H7 (cell line): ENCODE measurements at regions not wholly inside any gene's neighbourhood (a gene's known extent, or its start where the extent isn't known, plus 50 kb on each side); places are given as distances from the start of the nearest gene placed in this dataset.

Source experiments
- DNase-seq: peaks from one replicate; pipeline ENCODE4 v3.0.0; 2012
- H3K27me3 ChIP-seq: 2 replicates; pipeline ENCODE4 v1.6.0; 2011; ENCODE audit warnings: mild to moderate bottlenecking, low read length; ENCODE audit not compliant: control insufficient read depth, insufficient read depth
- H3K36me3 ChIP-seq: replicated peaks from 2 replicates; pipeline ENCODE4 v1.5.1; 2011; ENCODE audit warnings: low read length; ENCODE audit not compliant: control insufficient read depth, insufficient read depth
- H3K4me3 ChIP-seq: 2 replicates; pipeline ENCODE4 v1.5.1; 2011; ENCODE audit warnings: low read depth, mild to moderate bottlenecking, control low read depth, low read length, moderate library complexity; ENCODE audit not compliant: insufficient read depth

DNA sequence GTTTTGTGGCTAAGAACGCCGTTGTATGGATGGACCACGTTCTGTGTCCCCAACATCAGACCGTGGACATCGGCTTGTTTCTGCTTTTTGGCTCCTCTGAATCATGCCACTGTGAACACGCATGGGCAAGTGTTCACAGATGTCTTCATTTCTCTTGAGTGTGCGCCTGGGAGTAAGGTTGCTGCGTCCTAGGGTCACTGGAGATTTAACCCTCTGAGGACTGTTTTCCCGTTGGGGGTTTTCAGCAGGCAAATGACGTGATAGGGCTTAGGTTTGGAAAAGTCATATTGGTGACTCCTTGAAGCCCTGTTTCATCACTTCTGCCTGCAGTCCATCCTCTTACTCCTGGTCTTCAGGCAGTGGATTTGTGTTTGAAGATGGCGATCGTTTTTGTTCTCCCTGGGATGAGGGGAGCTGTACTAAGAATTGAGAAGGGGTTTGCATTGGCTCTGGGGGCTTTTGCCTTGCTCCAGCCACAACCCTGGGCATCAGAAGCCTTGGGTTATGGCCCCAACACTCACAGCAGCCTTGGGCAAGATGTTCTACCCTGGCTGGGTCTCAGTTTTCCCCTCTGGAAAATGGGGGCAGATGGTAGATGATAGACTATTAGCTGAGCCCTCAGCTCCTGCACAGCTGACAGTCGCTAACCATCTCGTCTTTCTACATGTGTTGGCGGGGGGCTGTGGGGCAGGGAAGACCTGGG is 67.2 kb upstream of the CIBAR2 start:
- Histone ChIP-seq H3K4me3 (no peak overlapping the region), H3K27me3 (no peaks in the 10 kb centered on the region), H3K36me3 (peaks cover 3% of the 10 kb centered on the region; the same call in 1 of the 2 replicates)
- no peak for DNase-seq

DNA sequence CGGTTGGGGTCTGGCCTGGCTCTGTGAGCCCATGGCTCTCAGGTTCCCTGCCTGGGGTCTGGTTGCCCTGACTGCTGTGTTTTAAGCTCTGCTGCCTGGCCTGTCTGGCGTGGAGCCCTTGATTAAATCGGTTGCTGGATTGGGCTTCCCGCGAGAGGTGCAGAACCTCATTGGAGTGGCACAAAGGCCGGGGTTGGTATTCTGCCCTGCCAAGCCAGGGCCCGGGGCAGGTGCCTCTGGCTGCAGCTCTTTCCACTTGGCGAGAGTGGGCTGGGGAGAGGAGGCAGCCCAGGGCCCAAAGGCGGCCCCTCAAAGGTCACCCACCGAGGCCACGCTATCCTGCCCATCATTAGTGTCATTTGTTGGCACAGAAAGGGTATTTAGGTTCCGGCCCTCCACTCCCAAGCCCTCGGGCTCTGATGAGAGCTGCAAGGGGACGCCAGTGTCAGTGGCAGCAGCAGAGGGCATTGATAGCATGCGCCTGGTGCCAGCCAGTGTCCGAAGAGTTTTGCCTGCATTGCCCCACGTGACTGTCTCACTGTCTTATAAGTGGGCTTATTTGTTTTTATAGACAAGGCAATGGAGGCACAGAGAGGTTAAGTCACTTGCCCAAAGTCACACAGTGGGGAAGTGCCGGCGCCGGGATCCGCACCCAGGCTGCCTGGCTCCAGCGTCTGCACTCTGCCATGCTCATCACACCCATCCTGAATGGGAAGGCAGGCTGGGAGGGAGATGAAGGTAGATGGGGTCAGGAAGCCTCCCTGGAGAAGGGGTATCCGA is 68.0 kb upstream of the CIBAR2 start:
- DNase-seq, result no peak
- no peak overlapping the region for H3K4me3 ChIP-seq
- no peaks in the 10 kb centered on the region for H3K27me3 ChIP-seq
- H3K36me3 ChIP-seq, result peaks cover 5% of the 10 kb centered on the region

DNA sequence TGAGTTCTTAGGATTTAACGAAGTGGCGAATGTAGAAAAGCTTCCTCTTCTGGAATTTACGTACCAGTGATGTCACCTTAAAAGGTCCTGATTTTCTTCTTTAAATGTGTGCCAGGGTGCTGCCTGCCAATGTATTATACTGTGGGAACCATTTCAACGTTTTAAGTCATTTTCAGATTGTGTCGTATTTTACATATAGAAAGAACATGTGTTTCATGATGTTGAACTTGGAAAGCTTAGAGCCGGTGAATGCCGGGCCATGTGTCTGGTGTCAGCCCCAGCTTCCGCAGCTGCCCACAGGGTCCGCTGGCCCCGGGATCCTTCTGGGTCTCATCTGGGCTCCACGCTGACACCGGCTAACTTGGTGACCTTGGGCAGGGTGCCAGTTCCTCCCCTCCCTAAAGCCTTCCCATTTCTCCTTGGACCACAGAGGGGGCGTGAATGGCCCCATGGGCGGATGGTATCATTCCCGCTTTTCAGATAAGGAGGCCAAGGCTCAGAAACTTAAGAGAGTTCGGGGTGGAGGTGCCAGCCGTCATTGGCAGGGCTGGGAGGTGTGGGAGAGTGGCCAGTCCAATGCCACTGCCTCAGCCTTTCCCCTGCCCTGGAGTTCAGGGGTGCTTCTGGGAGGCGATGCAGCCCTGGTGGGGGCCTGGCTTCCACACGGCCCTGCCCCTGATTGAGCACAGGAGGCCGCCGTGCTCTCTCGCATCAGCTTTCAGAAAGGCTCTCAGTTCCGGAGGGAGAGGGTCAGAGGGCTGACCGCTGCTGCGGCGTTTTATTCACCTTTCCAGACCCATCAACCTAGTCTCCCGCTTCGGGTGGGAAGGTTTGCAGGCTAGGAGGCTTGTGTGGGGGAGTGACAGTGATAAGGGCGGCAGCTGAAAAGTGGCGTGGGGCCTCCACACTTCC is 68.8 kb upstream of the CIBAR2 start:
- no peaks in the 10 kb centered on the region for H3K27me3 ChIP-seq
- H3K4me3 ChIP-seq, result no peak overlapping the region
- no peak for DNase-seq
- H3K36me3 ChIP-seq, result peaks cover 5% of the 10 kb centered on the region

DNA sequence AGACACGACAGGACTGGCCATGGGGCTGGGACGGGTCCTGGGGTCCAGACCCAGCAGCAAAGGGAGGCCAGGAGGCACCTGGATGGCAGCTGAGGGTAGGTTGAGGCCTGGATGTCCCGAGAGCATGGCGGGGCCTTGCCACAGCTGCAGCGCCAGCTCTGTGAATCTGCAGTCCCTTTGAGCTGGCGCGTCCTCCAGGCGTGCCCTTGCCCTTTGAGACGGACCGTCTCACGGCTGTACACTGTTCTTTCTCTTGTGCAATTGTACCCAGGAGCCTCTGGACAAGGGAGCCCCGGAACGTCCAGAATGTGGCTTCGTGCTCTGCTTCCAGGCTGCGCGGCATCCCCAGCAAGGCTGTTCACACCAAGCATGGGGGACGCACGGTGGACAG is 69.5 kb upstream of the CIBAR2 start:
- H3K4me3 ChIP-seq, result no peak overlapping the region
- DNase-seq, result no peak
- H3K36me3 ChIP-seq, result peaks cover 5% of the 10 kb centered on the region
- no peaks in the 10 kb centered on the region for H3K27me3 ChIP-seq

DNA sequence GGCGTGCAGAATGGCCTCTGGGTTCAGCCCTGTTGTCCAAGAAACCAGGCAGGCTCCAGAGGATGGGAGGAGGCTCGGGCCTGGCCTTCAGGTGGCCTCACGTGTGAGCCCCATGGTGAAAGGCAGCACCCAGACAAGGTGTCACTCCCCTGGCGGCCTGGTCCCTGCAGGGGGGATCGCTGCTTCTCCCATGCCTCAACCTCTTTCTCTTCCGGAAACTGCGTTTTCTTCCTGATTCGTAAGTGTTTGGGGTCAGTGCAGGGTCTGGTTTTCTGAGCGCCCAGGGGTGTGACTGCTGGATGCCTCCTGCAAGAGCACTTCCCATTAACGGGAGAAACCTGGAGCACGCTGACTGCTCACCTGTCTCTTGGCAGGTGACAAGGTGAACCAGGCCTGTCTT is 70.0 kb upstream of the CIBAR2 start:
- H3K36me3 ChIP-seq, result peaks cover 5% of the 10 kb centered on the region
- H3K27me3 ChIP-seq, result no peaks in the 10 kb centered on the region
- H3K4me3 ChIP-seq, result no peak overlapping the region
- no peak for DNase-seq

DNA sequence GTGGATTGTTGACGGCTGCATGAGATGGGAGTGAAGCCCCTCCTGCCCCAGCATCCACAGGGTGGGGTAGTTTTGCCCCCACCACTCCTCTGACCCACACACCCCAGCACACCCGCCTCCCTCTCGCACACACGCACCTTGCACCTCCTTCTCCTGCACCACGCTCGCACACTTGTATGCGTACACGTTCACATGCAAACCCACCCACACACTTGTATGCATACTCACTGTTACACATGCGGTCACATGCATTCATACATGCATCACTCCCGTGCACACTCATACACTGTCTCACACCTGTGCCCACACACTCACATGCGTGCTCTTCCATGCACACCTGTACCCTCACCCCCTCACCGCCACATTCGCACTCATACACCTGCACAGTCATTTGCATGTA is 70.5 kb upstream of the CIBAR2 start:
- H3K27me3 ChIP-seq, result no peaks in the 10 kb centered on the region
- no peak for DNase-seq
- no peak overlapping the region for H3K4me3 ChIP-seq

DNA sequence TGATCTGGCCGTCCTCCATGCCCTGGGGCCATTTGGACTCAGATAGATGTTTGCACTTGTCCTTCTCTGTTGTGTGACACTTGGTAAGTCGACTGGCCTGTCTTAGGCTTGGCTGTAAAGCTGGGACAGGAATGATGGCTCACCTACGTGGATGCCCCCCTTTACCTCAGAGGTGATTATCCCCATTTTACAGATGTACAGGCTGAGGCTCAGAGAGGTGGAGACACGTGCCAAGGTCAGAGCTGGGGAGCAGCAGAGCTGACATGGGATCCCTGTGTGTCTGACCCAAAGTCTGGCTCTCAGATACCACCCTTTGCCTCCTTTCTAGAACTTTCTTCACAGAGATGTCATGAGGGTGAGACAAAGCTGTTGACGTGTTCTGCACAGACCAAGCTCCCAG is 71.3 kb upstream of the CIBAR2 start:
- no peak overlapping the region for H3K4me3 ChIP-seq
- peaks cover 5% of the 10 kb centered on the region for H3K36me3 ChIP-seq
- no peaks in the 10 kb centered on the region for H3K27me3 ChIP-seq
- DNase-seq, result no peak

More for the DNA sequence above, 70.5 kb upstream of the CIBAR2 start:
- peaks cover 5% of the 10 kb centered on the region for H3K36me3 ChIP-seq

DNA sequence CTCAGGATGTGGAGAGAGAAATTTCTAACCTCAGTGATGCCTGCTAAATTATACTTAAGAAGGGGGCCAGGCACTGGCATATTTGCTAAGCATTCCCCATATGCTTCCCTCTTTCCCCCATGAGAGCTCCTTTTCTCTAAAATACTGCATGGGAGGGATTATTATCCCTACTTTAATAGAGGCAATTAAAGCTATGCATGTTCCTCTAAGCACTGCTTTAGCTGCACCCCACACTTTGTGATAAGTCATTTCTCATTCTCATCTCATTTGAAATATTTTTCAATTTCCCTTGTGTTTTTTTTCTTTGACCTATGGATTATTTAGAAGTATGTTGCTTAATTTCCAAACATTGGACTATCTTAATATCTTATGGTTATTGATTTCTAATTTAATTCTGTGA is 72.1 kb upstream of the CIBAR2 start:
- H3K4me3 ChIP-seq, result no peak overlapping the region
- DNase-seq, result no peak
- no peaks in the 10 kb centered on the region for H3K27me3 ChIP-seq
- H3K36me3 ChIP-seq, result peaks cover 5% of the 10 kb centered on the region

DNA sequence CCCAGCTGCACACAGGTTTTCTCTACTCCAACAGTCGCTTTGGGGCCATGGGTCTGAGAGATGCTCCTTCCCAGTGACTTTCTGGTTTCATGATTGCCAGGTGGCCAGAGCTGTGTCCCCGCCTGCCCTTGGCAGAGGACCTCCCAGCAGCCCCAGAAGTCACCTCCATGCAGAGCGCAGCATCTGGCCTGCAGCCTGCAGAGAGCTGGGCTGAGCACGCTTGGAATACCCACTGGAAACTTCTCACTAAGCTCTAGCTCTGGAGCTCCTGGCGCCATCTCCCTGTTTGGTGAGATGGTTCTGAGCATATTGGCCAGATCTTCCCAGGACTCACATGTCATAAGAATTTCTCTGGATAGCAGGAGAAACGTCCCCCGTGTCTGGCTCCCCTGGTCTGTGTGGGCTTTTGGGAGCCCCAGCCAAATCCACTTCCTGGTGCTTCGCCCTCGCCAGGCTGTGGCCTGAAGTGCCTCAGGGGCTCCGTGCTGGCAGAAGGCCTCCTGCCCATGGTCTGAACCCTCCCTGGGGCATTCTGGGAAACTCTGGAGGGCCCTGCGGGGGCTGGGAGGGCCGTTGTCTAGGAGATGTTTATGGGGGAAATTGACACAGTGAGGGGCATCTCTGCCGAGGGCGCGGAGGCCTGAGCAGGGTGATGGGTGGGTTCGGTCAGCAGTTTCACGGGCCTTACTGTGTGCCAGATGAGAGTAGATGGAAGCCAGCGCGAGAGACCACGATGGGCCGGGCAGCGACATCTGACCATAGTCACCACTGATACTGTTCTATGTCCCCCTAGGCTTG is 73.2 kb upstream of the CIBAR2 start:
- no peak overlapping the region for H3K4me3 ChIP-seq
- no peaks in the 10 kb centered on the region for H3K27me3 ChIP-seq
- H3K36me3 ChIP-seq, result peaks cover 5% of the 10 kb centered on the region
- DNase-seq, result no peak

DNA sequence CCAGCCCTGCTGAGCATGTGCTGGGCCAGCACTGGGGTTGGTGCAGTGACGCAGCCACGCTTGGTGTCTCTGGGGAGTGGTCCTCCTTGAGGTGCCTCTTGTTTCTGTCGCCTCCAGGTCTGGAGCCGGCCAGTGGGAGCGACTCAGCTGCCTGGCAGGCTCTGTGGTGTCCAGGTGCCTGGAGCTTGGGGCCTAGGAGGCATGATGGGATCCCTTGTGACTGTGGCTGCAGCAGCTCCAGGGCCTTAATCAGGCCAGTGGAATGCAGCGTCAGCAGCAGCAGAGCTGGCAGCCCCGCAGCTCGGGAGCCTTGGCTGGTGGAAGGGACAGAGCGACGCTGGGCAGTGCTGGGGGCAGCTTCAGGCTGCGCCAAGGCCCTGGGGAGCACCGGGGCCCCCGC is 74.7 kb upstream of the CIBAR2 start:
- peaks cover 5% of the 10 kb centered on the region for H3K36me3 ChIP-seq
- H3K27me3 ChIP-seq, result no peaks in the 10 kb centered on the region
- peak; percentile 75 for DNase-seq
- H3K4me3 ChIP-seq, result no peak overlapping the region

DNA sequence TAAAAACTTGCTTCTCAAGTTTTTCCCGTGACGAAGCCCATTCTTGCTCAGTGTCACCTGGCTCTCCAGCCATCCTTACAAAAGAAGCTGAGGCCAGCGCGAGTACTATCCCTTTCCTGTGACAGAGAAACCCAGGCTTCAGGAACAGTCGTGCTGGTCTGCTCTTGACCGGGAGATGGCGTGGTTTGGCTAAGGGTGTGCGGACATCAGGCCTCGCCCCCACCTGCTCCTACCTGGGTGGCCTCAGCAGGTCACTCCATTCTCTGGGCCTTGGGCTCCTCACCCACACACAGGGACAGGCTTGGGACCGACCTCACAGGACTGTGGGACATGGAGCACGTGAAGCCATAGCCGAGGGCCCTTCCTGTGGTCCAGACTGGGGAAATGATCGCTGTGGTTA is 75.2 kb upstream of the CIBAR2 start:
- Histone ChIP-seq H3K27me3 (no peaks in the 10 kb centered on the region), H3K36me3 (peaks cover 5% of the 10 kb centered on the region), H3K4me3 (no peak overlapping the region)
- DNase-seq, result peak; percentile 93

DNA sequence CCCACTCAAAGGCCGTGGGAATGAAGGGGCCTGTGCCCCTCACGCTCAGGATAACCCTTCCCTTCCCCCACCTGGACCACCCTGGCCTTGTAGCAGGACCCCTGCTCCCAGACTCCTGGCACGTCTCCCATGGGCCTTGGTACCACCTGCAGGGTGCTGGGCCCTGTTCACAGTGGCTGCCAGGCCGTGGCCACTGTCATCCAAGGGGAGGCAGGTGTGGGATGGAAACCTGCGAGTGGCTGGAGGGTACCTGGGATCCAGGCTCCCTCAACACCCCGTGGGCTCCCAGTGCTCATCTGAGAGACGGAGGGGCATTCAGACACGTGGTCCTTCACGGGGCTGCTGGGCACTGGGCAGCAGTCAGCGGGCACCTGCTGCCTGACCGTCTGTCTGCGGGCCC is 75.6 kb upstream of the CIBAR2 start:
- no peaks in the 10 kb centered on the region for H3K27me3 ChIP-seq
- peaks cover 4% of the 10 kb centered on the region for H3K36me3 ChIP-seq
- DNase-seq, result no peak
- H3K4me3 ChIP-seq, result no peak overlapping the region

DNA sequence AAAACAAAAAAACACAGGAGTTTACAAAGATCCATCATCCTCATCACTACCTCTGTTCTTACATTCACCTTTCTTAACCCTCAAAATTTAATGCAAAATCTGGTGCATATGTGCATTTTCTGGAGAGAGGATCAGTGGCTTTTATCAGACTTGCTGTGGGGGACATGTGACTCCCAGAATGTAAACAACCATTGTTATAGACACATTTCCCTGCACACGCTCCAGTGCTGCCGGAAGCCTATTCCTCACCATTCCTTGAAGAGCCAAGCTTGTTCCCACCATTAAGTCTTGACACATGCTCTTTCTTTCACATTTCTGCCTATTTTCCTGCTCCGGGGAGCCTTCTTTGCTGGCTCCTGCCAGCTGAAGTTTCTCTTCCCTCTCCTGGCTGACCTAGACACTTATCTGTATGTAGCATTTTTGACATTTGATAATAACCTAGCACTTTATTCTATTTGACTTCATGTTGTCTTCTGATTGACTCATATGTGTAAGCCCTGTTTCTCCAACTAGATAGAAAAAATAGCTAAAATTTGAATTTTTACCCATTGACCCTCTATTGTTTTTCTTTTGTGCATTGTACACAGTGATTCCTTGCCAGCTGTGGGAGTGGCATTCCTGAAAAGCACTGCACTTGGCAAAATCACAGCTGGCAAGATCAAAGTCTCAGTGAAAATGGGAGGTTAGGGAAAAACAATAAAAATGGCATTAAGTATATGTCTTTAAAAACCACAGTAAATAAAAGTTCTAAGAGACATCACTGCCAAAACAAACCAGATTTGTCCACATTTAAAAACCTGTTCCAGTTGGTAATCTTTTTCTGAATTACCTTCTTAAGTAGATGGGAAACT is 76.8 kb upstream of the CIBAR2 start:
- Histone ChIP-seq H3K4me3 (no peak overlapping the region), H3K36me3 (peaks cover 2% of the 10 kb centered on the region), H3K27me3 (no peaks in the 10 kb centered on the region)
- no peak for DNase-seq
